ENCODE measurements at regions not wholly inside any gene's neighbourhood (a gene's known extent, or its start where the extent isn't known, plus 50 kb on each side); places are given as distances from the start of the nearest gene placed in this dataset.

DNA sequence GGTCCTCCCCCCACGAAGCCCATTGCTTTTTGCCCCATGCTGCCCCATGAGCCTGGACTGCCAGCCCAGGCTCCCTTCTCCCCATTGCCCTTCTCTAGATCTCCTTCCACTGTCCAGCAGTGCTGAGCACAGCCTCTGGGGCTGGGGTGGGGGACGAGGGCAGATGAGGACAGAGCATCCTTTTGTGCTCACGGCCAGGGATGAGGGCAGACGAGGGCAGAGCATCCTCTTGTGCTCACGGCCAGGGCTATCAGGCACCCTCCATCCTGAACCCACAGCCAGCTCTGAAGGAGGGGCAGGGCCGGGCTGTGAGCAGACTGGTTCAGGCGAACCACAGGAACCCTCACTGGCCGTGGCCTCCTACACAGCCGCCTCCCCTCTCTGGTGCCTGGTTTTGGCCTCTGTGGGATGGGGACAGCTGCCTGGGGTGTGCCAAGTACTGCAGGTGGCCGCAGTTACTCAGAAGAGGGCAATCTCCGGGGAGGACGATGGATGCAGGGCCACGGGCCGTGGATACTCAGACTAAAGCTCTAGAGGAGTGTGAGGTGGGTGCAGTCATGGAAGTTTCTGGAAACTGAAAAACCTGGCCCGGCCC is 1258.8 kb downstream of the BRD1 start:
- Histone ChIP-seq H3K27me3 (no peaks in the 10 kb centered on the region), H3K4me1 (no peaks in the 10 kb centered on the region), H3K9me3 (peaks cover 0 to 24% of the 10 kb centered on the region in 2 donors), H3K4me3 (no peak overlapping the region), H3K36me3 (no peaks in the 10 kb centered on the region), H3K27ac (no peak overlapping the region)
- TF ChIP-seq, protein P1, sequence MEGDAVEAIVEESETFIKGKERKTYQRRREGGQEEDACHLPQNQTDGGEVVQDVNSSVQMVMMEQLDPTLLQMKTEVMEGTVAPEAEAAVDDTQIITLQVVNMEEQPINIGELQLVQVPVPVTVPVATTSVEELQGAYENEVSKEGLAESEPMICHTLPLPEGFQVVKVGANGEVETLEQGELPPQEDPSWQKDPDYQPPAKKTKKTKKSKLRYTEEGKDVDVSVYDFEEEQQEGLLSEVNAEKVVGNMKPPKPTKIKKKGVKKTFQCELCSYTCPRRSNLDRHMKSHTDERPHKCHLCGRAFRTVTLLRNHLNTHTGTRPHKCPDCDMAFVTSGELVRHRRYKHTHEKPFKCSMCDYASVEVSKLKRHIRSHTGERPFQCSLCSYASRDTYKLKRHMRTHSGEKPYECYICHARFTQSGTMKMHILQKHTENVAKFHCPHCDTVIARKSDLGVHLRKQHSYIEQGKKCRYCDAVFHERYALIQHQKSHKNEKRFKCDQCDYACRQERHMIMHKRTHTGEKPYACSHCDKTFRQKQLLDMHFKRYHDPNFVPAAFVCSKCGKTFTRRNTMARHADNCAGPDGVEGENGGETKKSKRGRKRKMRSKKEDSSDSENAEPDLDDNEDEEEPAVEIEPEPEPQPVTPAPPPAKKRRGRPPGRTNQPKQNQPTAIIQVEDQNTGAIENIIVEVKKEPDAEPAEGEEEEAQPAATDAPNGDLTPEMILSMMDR (IDR thresholded peaks at IDR 0.05): no peak
- no peak for DNase-seq (ENCODE audit: low spot score)

DNA sequence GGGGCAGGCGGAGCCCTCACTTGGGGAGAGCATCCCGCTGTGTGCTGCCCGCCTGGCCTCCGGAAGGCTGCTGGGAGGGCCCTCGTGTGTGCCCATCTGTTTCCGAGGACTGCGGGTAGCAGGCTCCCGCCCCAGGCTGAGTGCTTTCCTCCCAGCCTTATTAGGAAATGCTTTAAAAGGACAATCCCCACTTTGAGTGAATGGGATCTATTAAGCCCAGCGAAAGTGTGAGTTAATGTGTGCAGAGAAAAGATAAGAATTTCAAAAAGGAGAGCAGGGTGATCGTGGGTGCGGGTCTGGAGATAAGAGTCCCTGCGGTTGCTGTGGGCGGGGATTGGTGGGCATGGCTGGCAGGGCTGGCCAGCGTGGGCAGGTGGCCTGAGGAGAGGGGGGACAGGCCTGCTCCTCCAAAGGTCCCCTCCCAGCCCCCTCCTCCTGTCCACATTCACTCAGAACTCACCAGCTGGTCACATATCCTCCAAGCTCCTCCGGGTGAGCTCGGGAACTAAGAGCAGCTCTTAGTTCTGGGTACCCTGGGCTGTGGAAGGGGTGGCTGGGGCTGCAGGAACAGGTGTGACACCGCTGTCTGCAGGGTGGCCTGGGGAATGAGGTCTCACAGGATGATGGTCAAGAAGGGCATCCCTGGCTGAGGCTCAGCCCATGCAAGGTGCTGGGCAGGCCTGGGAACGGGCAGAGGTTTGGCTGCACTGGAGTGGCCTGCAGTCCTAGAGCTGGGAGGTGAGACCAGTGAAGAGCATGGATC is 1260.3 kb downstream of the BRD1 start:
- no peak for DNase-seq (ENCODE audit: low spot score)
- H3K36me3 ChIP-seq: no peaks in the 10 kb centered on the region

DNA sequence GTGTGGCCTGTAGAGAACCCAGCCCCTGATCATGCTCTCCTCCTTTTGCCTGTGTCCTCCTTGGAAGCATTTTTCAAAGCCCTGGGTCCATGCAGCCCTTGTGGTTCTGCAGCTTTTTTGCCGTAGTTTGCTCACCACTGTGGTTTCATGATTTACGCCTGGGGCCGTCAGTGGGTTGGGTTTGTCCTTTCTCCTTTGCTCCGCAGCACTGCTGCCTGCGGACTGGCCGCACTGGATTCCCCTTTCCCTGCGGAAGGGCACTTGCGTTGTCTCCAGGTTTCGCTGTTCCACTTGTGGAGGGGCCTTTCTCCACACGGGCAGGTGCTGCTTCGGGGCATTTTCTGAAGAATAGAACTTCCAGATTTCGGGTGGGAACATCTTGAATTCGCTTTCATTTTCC is 1260.9 kb downstream of the BRD1 start:
- TF ChIP-seq, protein P1 (IDR thresholded peaks at IDR 0.05): no peak
- DNase-seq (ENCODE audit: low spot score): no peak
- Histone ChIP-seq H3K4me1 (no peaks in the 10 kb centered on the region), H3K36me3 (no peaks in the 10 kb centered on the region), H3K27ac (no peak overlapping the region), H3K9me3 (peaks cover 0 to 18% of the 10 kb centered on the region in 2 donors), H3K4me3 (no peak overlapping the region), H3K27me3 (no peaks in the 10 kb centered on the region)

More for the DNA sequence above, 1260.3 kb downstream of the BRD1 start:
- Histone ChIP-seq H3K4me3 (no peak overlapping the region), H3K27me3 (no peaks in the 10 kb centered on the region), H3K27ac (no peak overlapping the region), H3K9me3 (peaks cover 0 to 24% of the 10 kb centered on the region in 2 donors), H3K4me1 (no peaks in the 10 kb centered on the region)
- TF ChIP-seq, protein P1 (IDR thresholded peaks at IDR 0.05): no peak

DNA sequence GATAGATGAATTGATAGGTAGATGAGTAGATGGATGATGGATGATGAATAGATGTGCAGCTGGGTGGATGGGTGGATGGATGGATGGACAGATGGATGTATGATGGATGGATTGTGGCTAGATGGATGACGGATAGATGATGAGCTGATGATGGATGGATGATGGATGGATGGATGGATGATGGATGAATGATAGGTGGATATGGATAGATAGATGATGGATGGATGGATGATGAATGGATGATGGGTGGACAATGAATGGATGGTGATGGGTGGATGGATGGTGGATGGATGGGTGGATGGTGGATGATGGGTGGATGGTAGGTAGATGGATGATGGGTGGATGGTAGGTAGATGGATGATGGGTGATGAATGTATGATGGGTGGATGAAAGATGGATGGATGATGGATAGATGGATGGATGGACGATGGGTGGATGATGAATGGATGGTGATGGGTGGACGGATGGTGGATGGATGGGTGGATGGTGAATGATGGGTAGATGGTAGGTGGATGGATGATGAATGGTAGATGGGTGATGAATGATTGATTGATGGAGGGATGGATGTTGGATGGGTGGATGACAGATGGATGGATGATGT is 1261.7 kb downstream of the BRD1 start:
- TF ChIP-seq, protein P1 (IDR thresholded peaks at IDR 0.05): no peak
- H3K4me3 ChIP-seq: no peak overlapping the region
- peaks cover 0 to 13% of the 10 kb centered on the region in 2 donors for H3K9me3 ChIP-seq
- no peak overlapping the region for H3K27ac ChIP-seq
- no peaks in the 10 kb centered on the region for H3K27me3 ChIP-seq
- DNase-seq (ENCODE audit: low spot score): no peak
- H3K36me3 ChIP-seq: no peaks in the 10 kb centered on the region
- H3K4me1 ChIP-seq: no peaks in the 10 kb centered on the region

DNA sequence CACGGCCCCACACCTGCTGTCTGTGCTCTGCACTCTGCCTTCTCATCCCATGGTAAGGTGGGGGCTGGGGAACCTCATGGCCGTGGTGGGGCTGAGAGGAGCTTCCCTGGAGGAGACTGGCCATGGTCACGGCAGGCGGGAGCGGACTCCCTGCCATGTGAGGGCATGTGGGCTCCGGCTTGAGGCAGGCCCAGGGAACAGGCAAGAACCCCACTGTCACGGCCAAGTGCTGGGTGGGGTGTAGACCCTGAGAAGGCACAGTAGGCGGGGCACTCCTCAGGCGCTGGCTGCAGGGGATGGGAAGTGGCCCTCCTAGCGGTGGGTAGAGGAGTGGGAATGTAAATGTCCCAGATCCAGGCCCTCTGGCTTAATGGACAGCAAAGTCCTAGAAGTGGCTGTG is 1262.7 kb downstream of the BRD1 start:
- TF ChIP-seq, protein P1 (IDR thresholded peaks at IDR 0.05): no peak
- no peak for DNase-seq (ENCODE audit: low spot score)
- no peaks in the 10 kb centered on the region for H3K4me1 ChIP-seq

More for the DNA sequence above, 1262.7 kb downstream of the BRD1 start:
- H3K36me3 ChIP-seq: no peaks in the 10 kb centered on the region
- peaks cover 0 to 3% of the 10 kb centered on the region in 2 donors for H3K9me3 ChIP-seq
- H3K27me3 ChIP-seq: no peaks in the 10 kb centered on the region
- H3K4me3 ChIP-seq: no peak overlapping the region
- H3K27ac ChIP-seq: no peak overlapping the region

All from right atrium auricular region (tissue), 2 donors.